GM19438 (cell line): ENCODE measurements at regions not wholly inside any gene's neighbourhood (a gene's known extent, or its start where the extent isn't known, plus 50 kb on each side); places are given as distances from the start of the nearest gene placed in this dataset.
"Not testable (repeated sequence)": the region's sequence is repeated elsewhere in the genome, so short reads cannot be mapped to it uniquely, and the experiment has no call there.

ENCODE experiments used
- ATAC-seq: cut with Tn5 transposase; IDR thresholded peaks from one replicate; pipeline ENCODE4 v1.9.1; 2021; ENCODE audit warnings: low read depth; ENCODE audit not compliant: unreplicated experiment

- ATAC-seq, result not testable (repeated sequence)
These were observed 60.8 kb upstream of the GTF3A start for GRCh38 chr13:27363637-27364036.

- no peak for ATAC-seq
These were observed 56.8 kb upstream of the GTF3A start for GRCh38 chr13:27367570-27367969.

GRCh38 chr13:27370305-27370872, 54.0 kb upstream of the GTF3A start:
- ATAC-seq, result no peak

DNA sequence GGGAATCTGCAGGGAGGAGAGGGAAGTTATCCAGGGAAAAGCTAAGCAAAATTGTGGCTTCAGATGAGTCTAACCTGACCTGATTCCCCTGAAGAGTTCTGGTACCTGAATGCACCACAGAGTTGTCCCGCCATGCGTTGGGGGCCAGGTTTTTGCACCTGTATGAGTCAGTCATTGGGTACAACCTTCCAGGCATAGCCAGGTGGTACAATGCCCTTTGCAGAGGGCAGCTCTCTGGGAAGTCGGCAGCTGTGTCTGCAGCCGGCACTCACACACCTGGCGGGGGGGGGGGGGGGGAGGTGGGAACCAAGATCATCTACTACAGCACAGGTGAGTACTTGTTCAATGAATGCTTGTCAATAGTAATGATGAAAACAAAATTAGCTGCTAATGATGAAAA, 52.5 kb upstream of the GTF3A start:
- no peak for ATAC-seq

DNA sequence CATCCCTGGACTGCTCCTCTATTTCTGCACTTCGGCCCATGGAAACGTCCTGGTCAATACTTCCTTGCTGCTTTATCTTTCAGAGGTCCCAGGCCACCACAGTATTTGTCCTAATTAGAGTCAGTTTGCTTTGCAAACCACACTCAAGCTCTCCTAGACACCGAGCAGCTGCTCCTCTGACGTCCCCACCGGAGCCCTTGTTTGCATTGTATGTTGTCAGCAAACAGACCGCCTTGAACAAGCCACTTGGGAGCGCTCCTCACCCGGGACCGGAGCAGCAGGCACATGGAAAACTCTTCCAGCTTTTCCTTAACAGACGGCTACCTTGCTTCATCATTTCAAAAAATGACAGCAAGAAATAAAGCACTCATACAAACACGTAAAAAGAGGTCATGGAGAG, 51.5 kb upstream of the GTF3A start:
- no peak for ATAC-seq

DNA sequence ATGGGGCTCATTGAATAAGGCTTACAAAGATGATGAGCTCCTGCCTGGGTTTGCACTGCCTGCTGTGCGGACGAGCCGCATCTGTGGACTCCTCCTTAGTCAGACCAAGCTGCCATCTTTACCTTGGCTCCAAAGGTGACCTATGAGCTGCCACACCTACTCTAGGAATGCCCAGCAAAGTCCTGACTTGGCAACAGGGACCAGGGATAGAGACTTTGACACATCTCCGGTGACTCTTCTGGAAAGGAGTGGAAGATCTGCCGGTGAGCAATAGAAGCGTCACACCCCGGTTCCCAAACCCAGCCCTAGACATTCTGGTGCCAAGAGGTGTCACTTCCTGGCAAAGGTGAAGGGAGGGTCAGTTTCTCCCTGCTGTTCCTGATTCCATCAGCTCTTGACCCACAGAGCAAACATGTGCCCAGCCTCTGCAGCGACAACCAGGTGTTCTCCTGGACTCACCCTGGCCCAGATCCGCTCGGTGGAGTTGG, 50.2 kb upstream of the GTF3A start:
- ATAC-seq, result no peak
